OCI-LY3 (cell line): ENCODE measurements at regions not wholly inside any gene's neighbourhood (a gene's known extent, or its start where the extent isn't known, plus 50 kb on each side); places are given as distances from the start of the nearest gene placed in this dataset.

ENCODE experiments used
- H2AFZ ChIP-seq: fragments of 200-600, 300-600 bp; shearing (Covaris generic); 2 replicates; pipeline ENCODE4 v1.6.0; 2014; ENCODE audit warnings: antibody characterized with exemption, low read depth, low read length
- H3K27ac ChIP-seq: fragments of 200-600, 300-600 bp; sonication (generic); 2 replicates; pipeline ENCODE4 v1.5.1; 2014; ENCODE audit warnings: mild to moderate bottlenecking, low read length, moderate library complexity, mixed read lengths
- H3K27me3 ChIP-seq: fragments of 200-600, 300-600 bp; sonication (generic); 2 replicates; pipeline ENCODE4 v1.6.1; 2014; ENCODE audit warnings: low read depth, low read length, mixed read lengths
- H3K36me3 ChIP-seq: fragments of 200-600, 300-600 bp; sonication (generic); replicated peaks from 2 replicates; pipeline ENCODE3; 2014; ENCODE audit warnings: low read depth, low read length, mixed read lengths
- H3K4me1 ChIP-seq: fragments of 300-600, 200-600 bp; sonication (generic); 2 replicates; pipeline ENCODE4 v1.6.1; 2014; ENCODE audit warnings: low read length, mixed read lengths
- H3K4me2 ChIP-seq: fragments of 200-600, 300-600 bp; sonication (generic); 2 replicates; pipeline ENCODE4 v1.6.1; 2014; ENCODE audit warnings: low read length, mixed read lengths
- H3K4me3 ChIP-seq: fragments of 300-600, 200-600 bp; sonication (generic); 2 replicates; pipeline ENCODE4 v1.5.1; 2014; ENCODE audit warnings: antibody characterized with exemption, mild to moderate bottlenecking, low read length, moderate library complexity
- H3K79me2 ChIP-seq: fragments of 300-600, 200-600 bp; shearing (Covaris generic); 2 replicates; pipeline ENCODE4 v1.6.1; 2014; ENCODE audit warnings: mild to moderate bottlenecking, low read length, mixed read lengths
- H3K9ac ChIP-seq: fragments of 300-600, 200-600 bp; shearing (Covaris generic); 2 replicates; pipeline ENCODE4 v1.6.0; 2014; ENCODE audit warnings: mild to moderate bottlenecking, low read length, moderate library complexity
- H3K9me3 ChIP-seq: fragments of 200-600, 300-600 bp; shearing (Covaris generic); 2 replicates; pipeline ENCODE4 v1.6.1; 2014; ENCODE audit warnings: low read length, mixed read lengths; ENCODE audit not compliant: insufficient read depth
- H4K20me1 ChIP-seq: fragments of 200-600, 300-600 bp; sonication (generic); 2 replicates; pipeline ENCODE4 v1.6.1; 2016; ENCODE audit warnings: low read length, mixed read lengths; ENCODE audit not compliant: insufficient read depth
- EZH2phosphoT487 ChIP-seq: fragments of 200-600 bp; shearing (Covaris generic); IDR thresholded peaks from 2 replicates; pipeline ENCODE4 v1.6.1; 2018; ENCODE audit warnings: antibody characterized with exemption, mixed run types, low read depth
- TF ChIP-seq, protein P1 (sequence below): fragments of 200-600, 300-600 bp; sonication (generic); IDR thresholded peaks from 2 replicates; pipeline ENCODE4 v1.5.1; 2014; ENCODE audit warnings: antibody characterized with exemption, low read length, low read depth

DNA sequence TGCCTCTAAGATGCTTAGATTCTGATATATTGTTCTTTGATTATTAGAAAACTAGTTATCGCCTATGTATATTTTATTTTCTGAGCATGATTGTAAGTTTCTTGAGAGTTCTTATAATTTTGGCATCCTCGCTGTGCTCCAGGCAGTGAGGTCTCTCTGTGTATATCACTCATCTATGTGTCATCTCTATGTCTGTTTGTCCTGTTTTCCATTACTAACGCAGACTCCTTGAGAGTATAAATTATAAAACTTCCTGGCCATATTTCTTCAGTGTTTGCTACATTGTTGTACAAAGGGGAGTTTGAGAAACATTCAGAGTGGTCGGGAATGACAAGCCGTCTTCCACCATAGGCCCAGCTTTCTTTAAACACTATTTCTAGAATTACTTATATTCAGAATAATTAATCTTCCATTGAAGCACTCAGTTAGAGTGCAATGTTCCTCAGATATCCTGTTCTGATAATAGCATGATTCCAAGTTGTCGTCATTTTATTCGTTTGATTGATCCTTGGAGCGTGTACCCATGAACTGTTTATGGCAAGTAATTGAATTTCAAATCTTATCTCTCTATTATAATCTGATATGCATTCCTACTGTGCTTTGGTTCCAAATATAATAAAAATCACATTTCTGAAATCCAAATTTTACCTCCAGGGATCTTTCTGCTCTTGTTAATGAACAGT lies 206.6 kb downstream of the BAMBI start:
- no peak for TF ChIP-seq EZH2phosphoT487
- TF ChIP-seq, protein P1, sequence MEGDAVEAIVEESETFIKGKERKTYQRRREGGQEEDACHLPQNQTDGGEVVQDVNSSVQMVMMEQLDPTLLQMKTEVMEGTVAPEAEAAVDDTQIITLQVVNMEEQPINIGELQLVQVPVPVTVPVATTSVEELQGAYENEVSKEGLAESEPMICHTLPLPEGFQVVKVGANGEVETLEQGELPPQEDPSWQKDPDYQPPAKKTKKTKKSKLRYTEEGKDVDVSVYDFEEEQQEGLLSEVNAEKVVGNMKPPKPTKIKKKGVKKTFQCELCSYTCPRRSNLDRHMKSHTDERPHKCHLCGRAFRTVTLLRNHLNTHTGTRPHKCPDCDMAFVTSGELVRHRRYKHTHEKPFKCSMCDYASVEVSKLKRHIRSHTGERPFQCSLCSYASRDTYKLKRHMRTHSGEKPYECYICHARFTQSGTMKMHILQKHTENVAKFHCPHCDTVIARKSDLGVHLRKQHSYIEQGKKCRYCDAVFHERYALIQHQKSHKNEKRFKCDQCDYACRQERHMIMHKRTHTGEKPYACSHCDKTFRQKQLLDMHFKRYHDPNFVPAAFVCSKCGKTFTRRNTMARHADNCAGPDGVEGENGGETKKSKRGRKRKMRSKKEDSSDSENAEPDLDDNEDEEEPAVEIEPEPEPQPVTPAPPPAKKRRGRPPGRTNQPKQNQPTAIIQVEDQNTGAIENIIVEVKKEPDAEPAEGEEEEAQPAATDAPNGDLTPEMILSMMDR: no peak
- H2AFZ ChIP-seq: no peak overlapping the region
- H3K9me3 ChIP-seq: no peaks in the 10 kb centered on the region
- H3K4me1 ChIP-seq: peaks cover 8% of the 10 kb centered on the region
- H3K4me2 ChIP-seq: no peak overlapping the region
- 0 out of 2 replicates have a peak, but pooled peaks cover 3% of the 10 kb centered on the region for H3K27me3 ChIP-seq
- H3K4me3 ChIP-seq: no peak overlapping the region
- no peak overlapping the region for H3K9ac ChIP-seq
- no peaks in the 10 kb centered on the region for H4K20me1 ChIP-seq
- H3K36me3 ChIP-seq: no peaks in the 10 kb centered on the region
- no peaks in the 10 kb centered on the region for H3K79me2 ChIP-seq
- no peak overlapping the region for H3K27ac ChIP-seq

DNA sequence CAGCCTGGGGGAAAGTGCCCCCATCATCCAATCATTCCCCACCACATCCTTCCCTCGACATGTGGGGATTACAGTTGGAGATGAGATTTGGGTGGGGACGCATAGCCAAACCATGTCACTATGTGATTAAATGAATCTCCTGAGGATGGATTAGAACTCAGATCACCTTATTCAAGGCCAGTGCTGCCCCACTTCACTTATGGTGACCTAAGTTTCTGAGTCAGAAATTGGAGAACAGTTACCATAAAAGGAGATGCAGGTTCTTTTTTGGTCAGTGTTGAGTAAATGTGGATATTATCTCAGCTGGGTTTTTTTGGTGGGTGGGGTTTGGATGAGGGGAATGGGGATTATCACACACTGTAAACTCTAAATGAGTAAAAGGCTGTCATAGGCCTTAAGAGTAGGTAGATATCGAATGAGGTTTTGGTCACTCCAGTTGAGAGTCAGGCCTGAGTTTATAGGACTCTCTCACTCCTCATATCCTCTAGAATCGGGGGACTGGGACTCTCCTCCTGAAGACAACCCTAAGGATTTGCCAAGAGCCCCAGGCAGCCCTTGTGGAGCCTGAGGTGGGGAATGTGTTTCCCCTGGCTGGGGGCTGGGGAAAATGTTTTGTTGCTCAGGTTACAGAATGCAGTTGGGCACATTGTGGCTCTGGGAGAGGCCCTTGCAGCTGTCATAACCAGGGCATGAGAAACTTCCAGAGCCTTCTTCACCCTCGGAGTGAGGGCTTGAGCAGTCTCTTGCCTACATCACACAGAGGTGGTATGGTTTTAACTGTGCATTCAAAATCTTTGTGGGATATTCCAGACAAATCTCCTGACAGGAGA lies 213.0 kb downstream of the BAMBI start:
- Histone ChIP-seq H3K9ac (no peak overlapping the region), H3K36me3 (no peaks in the 10 kb centered on the region), H4K20me1 (no peaks in the 10 kb centered on the region), H3K4me2 (no peak overlapping the region), H3K27me3 (no peaks in the 10 kb centered on the region), H3K4me1 (peaks cover 5% of the 10 kb centered on the region; the same call in 1 of the 2 replicates), H3K79me2 (no peaks in the 10 kb centered on the region), H2AFZ (no peak overlapping the region), H3K27ac (no peak overlapping the region), H3K4me3 (no peak overlapping the region), H3K9me3 (no peaks in the 10 kb centered on the region)
- TF ChIP-seq, protein P1: no peak
- TF ChIP-seq EZH2phosphoT487: no peak

DNA sequence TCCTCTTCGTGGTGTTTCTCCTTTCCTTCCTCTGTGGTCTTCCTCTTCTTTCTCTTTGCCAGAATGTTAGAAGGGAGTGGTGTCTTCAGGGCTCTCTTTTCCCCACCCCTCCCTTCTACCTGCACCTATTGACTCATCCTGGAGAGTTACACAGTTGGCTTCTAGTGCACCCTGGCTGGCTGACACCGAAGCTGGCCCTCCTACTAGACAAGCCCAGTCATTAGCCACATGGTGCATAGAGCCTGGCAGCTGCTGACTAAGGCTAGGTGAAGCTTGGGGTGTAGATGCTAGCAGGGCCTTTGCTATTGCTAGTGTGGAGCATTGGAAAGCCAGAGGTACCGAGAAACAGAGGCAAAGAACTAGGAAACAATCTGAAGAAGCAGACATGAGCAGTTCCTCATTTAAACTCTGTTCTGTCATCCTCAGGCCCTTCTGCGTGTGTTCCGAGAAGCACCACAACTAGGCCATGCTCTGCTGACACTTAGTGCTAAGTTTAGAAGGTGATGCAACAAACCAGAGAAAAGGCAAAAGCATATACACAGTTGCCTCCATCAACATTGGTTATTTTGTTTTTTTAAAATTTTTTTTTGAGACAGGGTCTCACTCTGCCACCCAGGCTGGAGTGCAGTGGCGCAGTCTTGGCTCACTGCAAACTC lies 213.9 kb downstream of the BAMBI start:
- no peak overlapping the region for H3K27ac ChIP-seq

More for the DNA sequence above, 213.9 kb downstream of the BAMBI start:
- no peak overlapping the region for H2AFZ ChIP-seq
- no peaks in the 10 kb centered on the region for H3K36me3 ChIP-seq
- H3K9ac ChIP-seq: no peak overlapping the region
- no peaks in the 10 kb centered on the region for H4K20me1 ChIP-seq
- H3K4me1 ChIP-seq: peaks cover 5% of the 10 kb centered on the region; the same call in 1 of the 2 replicates
- TF ChIP-seq EZH2phosphoT487: no peak
- TF ChIP-seq, protein P1: no peak
- no peaks in the 10 kb centered on the region for H3K9me3 ChIP-seq
- no peak overlapping the region for H3K4me2 ChIP-seq
- H3K4me3 ChIP-seq: no peak overlapping the region
- H3K27me3 ChIP-seq: no peaks in the 10 kb centered on the region
- H3K79me2 ChIP-seq: no peaks in the 10 kb centered on the region
